A549 (cell line): ENCODE measurements at regions not wholly inside any gene's neighbourhood (a gene's known extent, or its start where the extent isn't known, plus 50 kb on each side); places are given as distances from the start of the nearest gene placed in this dataset.
"Not testable (repeated sequence)": the region's sequence is repeated elsewhere in the genome, so short reads cannot be mapped to it uniquely, and the experiment has no call there.

Experiments
- BHLHE40 ChIP-seq: IDR thresholded peaks from 2 replicates; pipeline ENCODE4 v1.6.1; 2012; ENCODE audit warnings: low read depth, low read length, inconsistent platforms
- CBX2 ChIP-seq: fragments of 200-600 bp; sonication (generic); IDR thresholded peaks from 2 replicates; pipeline ENCODE4 v1.6.1; 2016; ENCODE audit warnings: low read depth, mild to moderate bottlenecking, borderline replicate concordance
- CEBPB ChIP-seq, 2 experiments: fragments of >200 bp in 1 of 2; sonication (Bioruptor Twin) in 1 of 2; formaldehyde crosslinking in 1 of 2; IDR thresholded peaks; 2 replicates each; pipeline ENCODE4 v1.6.1; 2012 to 2016
- EP300 ChIP-seq, 2 experiments: fragments of >200 bp; sonication (Bioruptor Twin); formaldehyde crosslinking; IDR thresholded peaks; 2 replicates in 1 of 2; 3 replicates in 1 of 2; pipeline ENCODE4 v1.6.1; 2016 to 2017
- JUN ChIP-seq, 2 experiments: fragments of >200 bp; sonication (Bioruptor Twin); formaldehyde crosslinking; IDR thresholded peaks; 2 replicates in 1 of 2; 3 replicates in 1 of 2; pipeline ENCODE4 v1.6.1; 2016 to 2017
- MAFK ChIP-seq: fragments of 450-650 bp; IDR thresholded peaks from 2 replicates; pipeline ENCODE4 v1.6.1; 2014; ENCODE audit not compliant: partially characterized antibody
- POLR2A ChIP-seq: IDR thresholded peaks from 2 replicates; pipeline ENCODE4 v1.6.1; 2012; ENCODE audit warnings: mild to moderate bottlenecking, low read length
- POLR2AphosphoS2 ChIP-seq: conservative IDR thresholded peaks from 2 replicates; pipeline ENCODE4 v1.6.1; 2012; ENCODE audit warnings: low read length, improper control_type of control experiment, inconsistent platforms
- RFX5 ChIP-seq: fragments of 450-650 bp; IDR thresholded peaks from 2 replicates; pipeline ENCODE4 v1.7.1; 2014; ENCODE audit warnings: antibody characterized with exemption, mild to moderate bottlenecking, moderate library complexity
- RNF2 ChIP-seq: fragments of 200-600 bp; sonication (generic); IDR thresholded peaks from 2 replicates; pipeline ENCODE4 v1.6.1; 2016; ENCODE audit warnings: low read depth, mild to moderate bottlenecking, antibody characterized with exemption, moderate library complexity, borderline replicate concordance
- SREBF2 ChIP-seq: fragments of 450-650 bp; IDR thresholded peaks from 2 replicates; pipeline ENCODE4 v1.6.1; 2014; ENCODE audit warnings: mild to moderate bottlenecking, moderate library complexity
- TF ChIP-seq, protein P1 (sequence below): fragments of >200 bp; sonication (Bioruptor Twin); formaldehyde crosslinking; IDR thresholded peaks from 3 replicates; pipeline ENCODE4 v1.5.1; 2016
- TF ChIP-seq, protein P2 (sequence below): fragments of 200-600 bp; sonication (generic); IDR thresholded peaks from 2 replicates; pipeline ENCODE4 v1.6.1; 2016; ENCODE audit warnings: antibody characterized with exemption, mild to moderate bottlenecking, moderate library complexity
- TF ChIP-seq, protein P3 (sequence below): IDR thresholded peaks from 2 replicates; pipeline ENCODE4 v1.6.1; 2012

DNA sequence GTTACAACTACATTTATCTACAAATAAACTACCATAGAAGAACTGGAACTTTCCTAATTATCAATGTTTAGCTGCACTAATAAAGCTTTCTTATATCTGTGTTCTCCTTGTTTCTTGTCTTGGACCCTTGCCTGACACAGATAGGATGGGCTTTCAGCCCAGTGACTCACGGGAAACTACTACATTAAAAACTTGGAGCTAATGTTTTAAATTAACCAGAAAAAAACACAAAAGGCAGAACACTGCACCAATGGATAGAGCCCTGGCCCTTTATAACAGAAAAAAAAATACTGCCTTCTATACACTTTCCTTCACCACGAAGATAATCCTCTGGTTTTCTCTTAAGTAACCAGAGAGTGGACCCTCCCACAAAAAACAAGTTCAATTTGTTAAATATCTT is 223.9 kb downstream of the BCL2L11 start:
- TF ChIP-seq, protein P1, sequence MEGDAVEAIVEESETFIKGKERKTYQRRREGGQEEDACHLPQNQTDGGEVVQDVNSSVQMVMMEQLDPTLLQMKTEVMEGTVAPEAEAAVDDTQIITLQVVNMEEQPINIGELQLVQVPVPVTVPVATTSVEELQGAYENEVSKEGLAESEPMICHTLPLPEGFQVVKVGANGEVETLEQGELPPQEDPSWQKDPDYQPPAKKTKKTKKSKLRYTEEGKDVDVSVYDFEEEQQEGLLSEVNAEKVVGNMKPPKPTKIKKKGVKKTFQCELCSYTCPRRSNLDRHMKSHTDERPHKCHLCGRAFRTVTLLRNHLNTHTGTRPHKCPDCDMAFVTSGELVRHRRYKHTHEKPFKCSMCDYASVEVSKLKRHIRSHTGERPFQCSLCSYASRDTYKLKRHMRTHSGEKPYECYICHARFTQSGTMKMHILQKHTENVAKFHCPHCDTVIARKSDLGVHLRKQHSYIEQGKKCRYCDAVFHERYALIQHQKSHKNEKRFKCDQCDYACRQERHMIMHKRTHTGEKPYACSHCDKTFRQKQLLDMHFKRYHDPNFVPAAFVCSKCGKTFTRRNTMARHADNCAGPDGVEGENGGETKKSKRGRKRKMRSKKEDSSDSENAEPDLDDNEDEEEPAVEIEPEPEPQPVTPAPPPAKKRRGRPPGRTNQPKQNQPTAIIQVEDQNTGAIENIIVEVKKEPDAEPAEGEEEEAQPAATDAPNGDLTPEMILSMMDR: not testable (repeated sequence)
- not testable (repeated sequence) for TF ChIP-seq CEBPB (IDR thresholded peaks at IDR 0.05); RFX5; SREBF2; RNF2; BHLHE40; JUN (IDR thresholded peaks at IDR 0.05); CBX2; MAFK; POLR2A; POLR2AphosphoS2; EP300 (IDR thresholded peaks at IDR 0.05)
- TF ChIP-seq, protein P2, sequence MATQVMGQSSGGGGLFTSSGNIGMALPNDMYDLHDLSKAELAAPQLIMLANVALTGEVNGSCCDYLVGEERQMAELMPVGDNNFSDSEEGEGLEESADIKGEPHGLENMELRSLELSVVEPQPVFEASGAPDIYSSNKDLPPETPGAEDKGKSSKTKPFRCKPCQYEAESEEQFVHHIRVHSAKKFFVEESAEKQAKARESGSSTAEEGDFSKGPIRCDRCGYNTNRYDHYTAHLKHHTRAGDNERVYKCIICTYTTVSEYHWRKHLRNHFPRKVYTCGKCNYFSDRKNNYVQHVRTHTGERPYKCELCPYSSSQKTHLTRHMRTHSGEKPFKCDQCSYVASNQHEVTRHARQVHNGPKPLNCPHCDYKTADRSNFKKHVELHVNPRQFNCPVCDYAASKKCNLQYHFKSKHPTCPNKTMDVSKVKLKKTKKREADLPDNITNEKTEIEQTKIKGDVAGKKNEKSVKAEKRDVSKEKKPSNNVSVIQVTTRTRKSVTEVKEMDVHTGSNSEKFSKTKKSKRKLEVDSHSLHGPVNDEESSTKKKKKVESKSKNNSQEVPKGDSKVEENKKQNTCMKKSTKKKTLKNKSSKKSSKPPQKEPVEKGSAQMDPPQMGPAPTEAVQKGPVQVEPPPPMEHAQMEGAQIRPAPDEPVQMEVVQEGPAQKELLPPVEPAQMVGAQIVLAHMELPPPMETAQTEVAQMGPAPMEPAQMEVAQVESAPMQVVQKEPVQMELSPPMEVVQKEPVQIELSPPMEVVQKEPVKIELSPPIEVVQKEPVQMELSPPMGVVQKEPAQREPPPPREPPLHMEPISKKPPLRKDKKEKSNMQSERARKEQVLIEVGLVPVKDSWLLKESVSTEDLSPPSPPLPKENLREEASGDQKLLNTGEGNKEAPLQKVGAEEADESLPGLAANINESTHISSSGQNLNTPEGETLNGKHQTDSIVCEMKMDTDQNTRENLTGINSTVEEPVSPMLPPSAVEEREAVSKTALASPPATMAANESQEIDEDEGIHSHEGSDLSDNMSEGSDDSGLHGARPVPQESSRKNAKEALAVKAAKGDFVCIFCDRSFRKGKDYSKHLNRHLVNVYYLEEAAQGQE: not testable (repeated sequence)
- TF ChIP-seq, protein P3, sequence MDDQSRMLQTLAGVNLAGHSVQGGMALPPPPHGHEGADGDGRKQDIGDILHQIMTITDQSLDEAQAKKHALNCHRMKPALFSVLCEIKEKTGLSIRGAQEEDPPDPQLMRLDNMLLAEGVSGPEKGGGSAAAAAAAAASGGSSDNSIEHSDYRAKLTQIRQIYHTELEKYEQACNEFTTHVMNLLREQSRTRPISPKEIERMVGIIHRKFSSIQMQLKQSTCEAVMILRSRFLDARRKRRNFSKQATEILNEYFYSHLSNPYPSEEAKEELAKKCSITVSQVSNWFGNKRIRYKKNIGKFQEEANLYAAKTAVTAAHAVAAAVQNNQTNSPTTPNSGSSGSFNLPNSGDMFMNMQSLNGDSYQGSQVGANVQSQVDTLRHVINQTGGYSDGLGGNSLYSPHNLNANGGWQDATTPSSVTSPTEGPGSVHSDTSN: not testable (repeated sequence)
